Prostate gland (tissue), 2 donors: ENCODE measurements at regions not wholly inside any gene's neighbourhood (a gene's known extent, or its start where the extent isn't known, plus 50 kb on each side); places are given as distances from the start of the nearest gene placed in this dataset.

ENCODE experiments used
- DNase-seq: peaks from one replicate; pipeline ENCODE4 v3.0.0-alpha.2; 2019; ENCODE audit warnings: low spot score
- H3K27ac ChIP-seq, 2 donors: fragments of 200-600 bp; sonication (generic); 2 replicates each; pipeline ENCODE4 v1.5.1; 2017 to 2019
- H3K27me3 ChIP-seq: fragments of 200-600 bp; sonication (generic); replicated peaks from 2 replicates; pipeline ENCODE4 v1.5.1; 2019; ENCODE audit not compliant: insufficient read depth
- H3K36me3 ChIP-seq, 2 donors: fragments of 200-600 bp; sonication (generic); 1 replicate in 1 of 2; 2 replicates in 1 of 2; pipeline versions ENCODE4 v1.5.1 to v1.8.1; 2017 to 2019
- H3K4me1 ChIP-seq: fragments of 200-600 bp; sonication (generic); replicated peaks from 2 replicates; pipeline ENCODE4 v1.5.1; 2019
- H3K4me3 ChIP-seq, 2 donors: fragments of 200-600 bp; sonication (generic); 2 replicates each; pipeline ENCODE4 v1.5.1; 2017 to 2019
- H3K9me3 ChIP-seq: fragments of 200-600 bp; sonication (generic); 2 replicates; pipeline ENCODE4 v1.5.1; 2017
- CTCF ChIP-seq, 4 experiments: fragments of 200-600 bp in 2 of 4; fragments of 450-650 bp in 2 of 4; sonication (generic) in 2 of 4; IDR thresholded peaks; 1 replicate in 3 of 4; 2 replicates in 1 of 4; pipeline ENCODE4 v1.5.1; 2016 to 2019; ENCODE audit warnings: antibody characterized with exemption in 4 of 4, mild to moderate bottlenecking in 2 of 4, moderate library complexity in 2 of 4
- POLR2A ChIP-seq: fragments of 450-650 bp; IDR thresholded peaks from one replicate; pipeline ENCODE4 v1.6.1; 2016; ENCODE audit warnings: antibody characterized with exemption, mild to moderate bottlenecking
- POLR2AphosphoS5 ChIP-seq: sonication (generic); formaldehyde crosslinking; IDR thresholded peaks from one replicate; pipeline ENCODE4 v1.6.1; 2017; ENCODE audit warnings: antibody characterized with exemption
- WGBS: methylation state at CpG from one replicate; pipeline ENCODE4 v1.1.5; 2018; 5-methylcytosine and 5-hydroxymethylcytosine counted together
- intact Hi-C: fragments of 100-400 bp; cut with DNase I; formaldehyde crosslinking; loops from one replicate; pipeline ENCODE4 v1.14.2; 2022

- H3K4me3 ChIP-seq, result no peak overlapping the region
- H3K9me3 ChIP-seq, result no peaks in the 10 kb centered on the region
- no peaks in the 10 kb centered on the region for H3K27me3 ChIP-seq
- intact Hi-C loops, result no loop called here
- no peak overlapping the region for H3K27ac ChIP-seq
- H3K36me3 ChIP-seq, result no peaks in the 10 kb centered on the region
- WGBS, result 91% methylated on average over 3 of the region's 3 CpGs
- no peak for DNase-seq
- TF ChIP-seq CTCF (IDR thresholded peaks at IDR 0.05), result no peak
- no peak for TF ChIP-seq POLR2AphosphoS5
- no peak for TF ChIP-seq POLR2A
- no peaks in the 10 kb centered on the region for H3K4me1 ChIP-seq
These were observed 375.3 kb upstream of the PSMD7 start for GRCh38 chr16:73921295-73921694.

- intact Hi-C loops, result no loop called here
- TF ChIP-seq CTCF (IDR thresholded peaks at IDR 0.05) (no peak), POLR2AphosphoS5 (no peak), POLR2A (no peak)
- H3K9me3 ChIP-seq, result no peaks in the 10 kb centered on the region
These were observed 379.6 kb upstream of the PSMD7 start for GRCh38 chr16:73916829-73917594.

GRCh38 chr16:73915935-73916334, 380.7 kb upstream of the PSMD7 start:
- H3K27me3 ChIP-seq, result no peaks in the 10 kb centered on the region
- WGBS, result 79% methylated on average over 4 of the region's 4 CpGs

More at GRCh38 chr16:73916829-73917594, 379.6 kb upstream of the PSMD7 start:
- H3K27ac ChIP-seq, result no peak overlapping the region
- H3K27me3 ChIP-seq, result no peaks in the 10 kb centered on the region
- WGBS, result 57% methylated on average over 10 of the region's 10 CpGs
- no peaks in the 10 kb centered on the region for H3K36me3 ChIP-seq
- H3K4me1 ChIP-seq, result no peaks in the 10 kb centered on the region
- no peak overlapping the region for H3K4me3 ChIP-seq
- DNase-seq, result no peak

GRCh38 chr16:73915140-73915539, 381.5 kb upstream of the PSMD7 start:
- no peak overlapping the region for H3K4me3 ChIP-seq
- no peaks in the 10 kb centered on the region for H3K9me3 ChIP-seq
- no peak overlapping the region for H3K27ac ChIP-seq
- TF ChIP-seq POLR2A, result no peak
- TF ChIP-seq CTCF (IDR thresholded peaks at IDR 0.05), result no peak
- 41% methylated on average over 5 of the region's 5 CpGs for WGBS
- H3K4me1 ChIP-seq, result no peaks in the 10 kb centered on the region
- no peaks in the 10 kb centered on the region for H3K36me3 ChIP-seq
- no peak for DNase-seq
- intact Hi-C loops, result no loop called here
- no peaks in the 10 kb centered on the region for H3K27me3 ChIP-seq

More at GRCh38 chr16:73915935-73916334, 380.7 kb upstream of the PSMD7 start:
- intact Hi-C loops, result no loop called here
- DNase-seq, result no peak
- Histone ChIP-seq H3K27ac (no peak overlapping the region), H3K4me1 (no peaks in the 10 kb centered on the region), H3K9me3 (no peaks in the 10 kb centered on the region), H3K36me3 (no peaks in the 10 kb centered on the region), H3K4me3 (no peak overlapping the region)
- TF ChIP-seq POLR2A (no peak), POLR2AphosphoS5 (no peak), CTCF (IDR thresholded peaks at IDR 0.05) (no peak)

GRCh38 chr16:73912850-73913249, 383.8 kb upstream of the PSMD7 start:
- Histone ChIP-seq H3K36me3 (no peaks in the 10 kb centered on the region), H3K9me3 (no peaks in the 10 kb centered on the region), H3K4me1 (no peaks in the 10 kb centered on the region), H3K27me3 (no peaks in the 10 kb centered on the region), H3K27ac (no peak overlapping the region), H3K4me3 (no peak overlapping the region)
- 48% methylated on average over 1 of the region's 1 CpG for WGBS
- no peak for DNase-seq
- TF ChIP-seq POLR2A (no peak), CTCF (IDR thresholded peaks at IDR 0.05) (no peak), POLR2AphosphoS5 (no peak)
- intact Hi-C loops, result no loop called here
